AG04450 (cell line): ENCODE measurements at regions not wholly inside any gene's neighbourhood (a gene's known extent, or its start where the extent isn't known, plus 50 kb on each side); places are given as distances from the start of the nearest gene placed in this dataset.

Experiments
- CTCF ChIA-PET: fragments of 300-600, 350-600 bp; formaldehyde crosslinking; extraction: SDS; loops from one replicate; lab custom pipeline; 2022; ENCODE audit warnings: antibody characterized with exemption, inconsistent platforms; lab: Charles Lee
- POLR2A ChIA-PET: fragments of 350-600 bp; formaldehyde crosslinking; extraction: SDS; loops from one replicate; lab custom pipeline; 2021; ENCODE audit warnings: antibody characterized with exemption, inconsistent platforms; lab: Yijun Ruan, JAX
- DNase-seq: peaks from one replicate; pipeline ENCODE4 v3.0.0-alpha.2; 2011; ENCODE audit warnings: low read depth, low spot score
- H3K27ac ChIP-seq: one replicate; pipeline ENCODE4 v1.5.1; 2012; ENCODE audit warnings: low read depth, low read length, control low read depth
- H3K27me3 ChIP-seq: one replicate; pipeline ENCODE4 v1.6.0; 2012; ENCODE audit warnings: low read length; ENCODE audit not compliant: control insufficient read depth, insufficient read depth
- H3K4me3 ChIP-seq: 2 replicates; pipeline ENCODE4 v1.5.1; 2011; ENCODE audit warnings: mild to moderate bottlenecking, low read depth, low read length, control low read depth
- H3K9me3 ChIP-seq: 2 replicates; pipeline ENCODE4 v1.5.1; 2012; ENCODE audit warnings: low read length; ENCODE audit not compliant: control insufficient read depth, insufficient read depth
- TF ChIP-seq, protein P1 (sequence below): IDR thresholded peaks from 2 replicates; pipeline ENCODE4 v1.5.1; 2011; ENCODE audit warnings: low read depth, low read length, control low read depth, inconsistent platforms

DNA sequence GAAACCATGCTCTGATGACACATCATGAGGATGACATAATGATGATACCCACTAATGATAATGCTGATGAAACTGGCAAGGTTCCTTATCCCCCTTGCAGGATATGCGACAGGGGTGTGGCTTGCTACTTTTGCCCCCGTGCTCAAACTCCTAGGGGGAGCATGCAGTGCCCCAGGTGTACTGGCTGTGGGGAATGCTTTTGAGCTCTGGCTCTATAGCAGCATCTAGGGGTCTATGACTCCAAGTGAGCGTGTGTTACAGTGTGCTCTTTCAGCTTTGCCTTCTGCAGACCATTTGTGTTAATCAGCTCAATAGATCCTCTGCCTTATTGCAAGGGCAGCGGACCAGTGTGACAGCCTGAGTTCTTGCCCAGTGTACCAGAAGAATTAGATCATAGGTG, 1239.5 kb downstream of the SI start:
- no peaks in the 10 kb centered on the region for H3K27me3 ChIP-seq
- H3K4me3 ChIP-seq, result no peak overlapping the region
- H3K27ac ChIP-seq, result no peak overlapping the region
- H3K9me3 ChIP-seq, result peaks cover 16% of the 10 kb centered on the region
- DNase-seq, result no peak
- CTCF ChIA-PET, result no interaction called here
- TF ChIP-seq, protein P1, sequence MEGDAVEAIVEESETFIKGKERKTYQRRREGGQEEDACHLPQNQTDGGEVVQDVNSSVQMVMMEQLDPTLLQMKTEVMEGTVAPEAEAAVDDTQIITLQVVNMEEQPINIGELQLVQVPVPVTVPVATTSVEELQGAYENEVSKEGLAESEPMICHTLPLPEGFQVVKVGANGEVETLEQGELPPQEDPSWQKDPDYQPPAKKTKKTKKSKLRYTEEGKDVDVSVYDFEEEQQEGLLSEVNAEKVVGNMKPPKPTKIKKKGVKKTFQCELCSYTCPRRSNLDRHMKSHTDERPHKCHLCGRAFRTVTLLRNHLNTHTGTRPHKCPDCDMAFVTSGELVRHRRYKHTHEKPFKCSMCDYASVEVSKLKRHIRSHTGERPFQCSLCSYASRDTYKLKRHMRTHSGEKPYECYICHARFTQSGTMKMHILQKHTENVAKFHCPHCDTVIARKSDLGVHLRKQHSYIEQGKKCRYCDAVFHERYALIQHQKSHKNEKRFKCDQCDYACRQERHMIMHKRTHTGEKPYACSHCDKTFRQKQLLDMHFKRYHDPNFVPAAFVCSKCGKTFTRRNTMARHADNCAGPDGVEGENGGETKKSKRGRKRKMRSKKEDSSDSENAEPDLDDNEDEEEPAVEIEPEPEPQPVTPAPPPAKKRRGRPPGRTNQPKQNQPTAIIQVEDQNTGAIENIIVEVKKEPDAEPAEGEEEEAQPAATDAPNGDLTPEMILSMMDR, result no peak
- POLR2A ChIA-PET, result no interaction called here

DNA sequence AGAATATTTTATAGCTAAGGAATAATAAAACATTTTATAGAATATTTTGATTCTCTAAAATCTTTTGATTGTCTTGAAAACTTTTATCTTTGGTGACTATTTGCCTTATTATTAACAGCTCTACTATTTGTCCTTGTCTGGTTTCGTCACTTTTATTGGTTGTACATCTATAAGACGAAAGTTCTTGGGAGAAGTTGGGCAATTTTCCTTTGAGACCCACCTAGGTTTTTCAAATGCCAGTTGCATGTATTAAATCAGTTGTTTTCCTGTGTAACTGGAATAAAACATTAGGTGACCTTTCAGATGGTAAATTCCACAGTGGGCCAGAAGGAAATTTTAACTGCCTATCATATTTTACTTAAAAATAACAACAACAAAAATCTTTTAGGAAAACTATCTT, 1245.7 kb downstream of the SI start:
- H3K27me3 ChIP-seq, result no peaks in the 10 kb centered on the region
- ChIA-PET CTCF (no interaction called here), POLR2A (no interaction called here)
- no peak overlapping the region for H3K27ac ChIP-seq
- DNase-seq, result no peak
- no peak overlapping the region for H3K4me3 ChIP-seq
- TF ChIP-seq, protein P1, result no peak
- peaks cover 16% of the 10 kb centered on the region for H3K9me3 ChIP-seq

DNA sequence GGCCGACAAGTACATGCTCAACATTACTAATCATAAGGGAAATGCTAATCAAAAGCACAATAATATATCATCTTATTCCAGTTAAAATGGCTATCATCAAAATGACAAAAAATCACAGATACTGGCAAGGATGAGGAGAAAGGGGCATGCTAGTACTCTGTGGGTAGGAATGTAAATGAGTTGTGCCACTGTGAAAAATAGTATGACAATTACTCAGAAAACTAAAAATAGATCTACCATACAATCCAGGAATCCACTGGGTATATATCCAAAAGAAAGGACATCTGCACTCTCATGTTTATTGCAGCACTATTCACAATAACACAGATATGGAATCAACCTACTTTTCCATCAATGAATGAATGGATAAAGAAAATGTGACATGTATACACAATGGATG, 1256.5 kb downstream of the SI start:
- H3K27me3 ChIP-seq, result no peaks in the 10 kb centered on the region
- H3K27ac ChIP-seq, result no peak overlapping the region
- no peak overlapping the region for H3K4me3 ChIP-seq
- no peaks in the 10 kb centered on the region for H3K9me3 ChIP-seq
- ChIA-PET CTCF (no interaction called here), POLR2A (no interaction called here)
- no peak for DNase-seq
- TF ChIP-seq, protein P1, result no peak

DNA sequence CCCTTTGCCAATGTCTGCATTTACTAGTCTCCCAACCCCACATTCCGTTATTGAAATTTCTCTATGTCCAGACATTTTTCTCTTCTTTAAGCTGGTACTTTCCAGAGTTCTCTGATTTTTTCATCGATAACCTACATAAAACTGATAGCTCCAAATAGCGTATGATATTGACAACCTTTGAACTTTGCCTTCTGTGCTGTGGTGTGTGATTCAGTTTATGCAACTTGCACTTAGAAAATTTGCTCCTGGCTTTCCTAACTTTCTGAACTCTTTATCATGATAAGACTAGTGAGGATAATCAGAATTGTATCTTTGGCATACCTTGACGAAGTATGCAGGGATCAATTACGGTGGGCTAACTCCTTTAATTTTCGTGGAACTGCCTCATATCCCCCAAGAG, 1261.3 kb downstream of the SI start:
- Histone ChIP-seq H3K27ac (no peak overlapping the region), H3K27me3 (no peaks in the 10 kb centered on the region), H3K9me3 (no peaks in the 10 kb centered on the region), H3K4me3 (no peak overlapping the region)
- no peak for DNase-seq
- ChIA-PET POLR2A (no interaction called here), CTCF (no interaction called here)
- TF ChIP-seq, protein P1, result no peak

DNA sequence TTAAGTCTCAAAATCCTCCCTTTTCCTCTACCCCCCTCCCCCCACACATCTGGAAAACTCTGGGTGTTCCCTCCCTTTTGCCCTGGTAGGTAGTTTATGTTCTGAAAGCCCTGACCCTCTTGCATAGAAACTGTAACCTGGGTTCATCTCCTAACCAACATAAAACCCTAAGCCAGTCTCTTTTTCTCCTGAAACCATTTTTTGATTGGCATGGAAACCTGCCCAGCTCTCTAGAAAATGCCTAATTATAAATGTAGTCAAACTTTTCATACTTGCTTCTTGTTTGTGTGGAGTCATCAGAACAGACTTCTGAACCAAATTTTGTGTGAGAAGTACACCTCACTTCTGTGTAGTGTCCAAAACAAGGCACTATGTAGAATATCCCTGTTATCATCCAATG, 1264.4 kb downstream of the SI start:
- Histone ChIP-seq H3K9me3 (no peaks in the 10 kb centered on the region; the same call in 1 of the 2 replicates), H3K27ac (no peak overlapping the region), H3K27me3 (no peaks in the 10 kb centered on the region), H3K4me3 (no peak overlapping the region)
- TF ChIP-seq, protein P1, result no peak
- POLR2A ChIA-PET, result no interaction called here
- CTCF ChIA-PET, result no interaction called here
- DNase-seq, result no peak
